MM.1S (cell line): ENCODE measurements at regions not wholly inside any gene's neighbourhood (a gene's known extent, or its start where the extent isn't known, plus 50 kb on each side); places are given as distances from the start of the nearest gene placed in this dataset.

ENCODE experiments used
- DNase-seq: peaks from one replicate; pipeline ENCODE4 v3.0.0-alpha.2; 2015
- H2AFZ ChIP-seq: fragments of 300-600 bp; sonication (generic); 2 replicates; pipeline ENCODE4 v1.6.0; 2016; ENCODE audit warnings: antibody characterized with exemption, low read length
- H3F3A ChIP-seq: fragments of 300-600 bp; sonication (generic); 2 replicates; pipeline ENCODE4 v1.6.1; 2016; ENCODE audit warnings: mild to moderate bottlenecking, antibody characterized with exemption, low read length, moderate library complexity, mixed read lengths; ENCODE audit not compliant: insufficient read depth
- H3K27ac ChIP-seq: fragments of 300-600 bp; sonication (generic); 2 replicates; pipeline ENCODE4 v1.5.1; 2016; ENCODE audit warnings: mild to moderate bottlenecking, low read length
- H3K27me3 ChIP-seq: fragments of 300-600 bp; sonication (generic); replicated peaks from 2 replicates; pipeline ENCODE4 v1.6.0; 2016; ENCODE audit warnings: low read length; ENCODE audit not compliant: insufficient read depth
- H3K36me3 ChIP-seq: fragments of 300-600 bp; sonication (generic); replicated peaks from 2 replicates; pipeline ENCODE4 v1.6.1; 2016; ENCODE audit warnings: mild to moderate bottlenecking, low read length, mixed read lengths; ENCODE audit not compliant: insufficient read depth
- H3K4me1 ChIP-seq: fragments of 300-600 bp; sonication (generic); 2 replicates; pipeline ENCODE4 v1.6.1; 2016; ENCODE audit warnings: low read length, mixed read lengths
- H3K4me2 ChIP-seq: fragments of 300-600 bp; sonication (generic); 2 replicates; pipeline ENCODE4 v1.6.0; 2016; ENCODE audit warnings: low read depth, low read length
- H3K4me3 ChIP-seq: fragments of 300-600 bp; sonication (generic); 2 replicates; pipeline ENCODE4 v1.5.1; 2016; ENCODE audit warnings: low read length, mixed read lengths
- H3K79me2 ChIP-seq: fragments of 300-600 bp; sonication (generic); 2 replicates; pipeline ENCODE4 v1.6.1; 2016; ENCODE audit warnings: mixed run types, low read length, mixed read lengths
- H3K9ac ChIP-seq: fragments of 300-600 bp; sonication (generic); 2 replicates; pipeline ENCODE4 v1.6.1; 2016; ENCODE audit warnings: low read length, mixed read lengths
- H3K9me2 ChIP-seq: fragments of 300-600 bp; sonication (generic); replicated peaks from 2 replicates; pipeline ENCODE4 v1.6.1; 2016; ENCODE audit warnings: mild to moderate bottlenecking, low read length, mixed read lengths; ENCODE audit not compliant: insufficient read depth
- H3K9me3 ChIP-seq: fragments of 300-600 bp; sonication (generic); replicated peaks from 2 replicates; pipeline ENCODE4 v1.6.1; 2016; ENCODE audit warnings: mild to moderate bottlenecking, low read length, mixed read lengths; ENCODE audit not compliant: insufficient read depth
- H4K20me1 ChIP-seq: fragments of 300-600 bp; sonication (generic); 2 replicates; pipeline ENCODE4 v1.6.1; 2016; ENCODE audit warnings: mild to moderate bottlenecking, low read length, moderate library complexity, mixed read lengths; ENCODE audit not compliant: insufficient read depth
- EZH2 ChIP-seq: fragments of 300-600 bp; sonication (generic); optimal IDR thresholded peaks from 2 replicates; pipeline ENCODE3; 2017; ENCODE audit warnings: low read depth, mild to moderate bottlenecking, antibody characterized with exemption, low read length, mixed read lengths
- EZH2phosphoT487 ChIP-seq: fragments of 300-600 bp; sonication (generic); IDR thresholded peaks from 2 replicates; pipeline ENCODE4 v1.6.1; 2018; ENCODE audit warnings: antibody characterized with exemption, low read length
- TF ChIP-seq, protein P1 (sequence below): fragments of 300-600 bp; sonication (generic); IDR thresholded peaks from 2 replicates; pipeline ENCODE4 v1.5.1; 2016; ENCODE audit warnings: antibody characterized with exemption, low read length, mixed read lengths

DNA sequence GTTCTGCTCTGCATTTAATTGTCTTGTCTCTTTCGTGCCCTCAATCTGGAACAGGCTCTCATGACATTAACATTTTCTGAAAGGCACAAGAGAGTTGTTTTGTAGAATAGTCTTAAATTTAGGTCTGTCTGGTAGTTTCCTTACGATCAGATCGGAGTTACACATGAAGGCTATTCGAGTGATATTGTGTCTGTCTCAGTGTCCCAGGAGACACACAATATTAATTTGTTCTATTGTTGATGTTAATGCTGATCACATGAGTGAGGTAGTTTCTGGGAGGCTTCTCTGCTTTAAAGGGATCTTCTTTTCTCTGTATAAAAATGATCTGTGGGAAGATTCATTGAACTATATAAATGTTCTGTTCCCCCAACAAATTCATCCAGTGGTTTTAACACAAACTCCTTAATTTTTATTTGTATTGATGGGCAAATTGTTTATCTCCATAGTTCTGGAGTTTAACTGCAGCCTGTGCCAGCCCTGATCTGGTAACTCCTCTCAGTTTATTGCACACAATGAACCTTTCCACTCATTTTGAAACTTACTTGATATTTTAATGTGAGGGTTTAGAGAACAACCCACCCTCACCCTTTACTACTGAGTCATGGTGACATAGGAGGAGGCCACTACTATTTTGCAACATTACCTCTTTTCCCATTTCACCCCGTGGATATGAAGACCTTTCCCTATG is 223.0 kb downstream of the CBLN4 start:
- Histone ChIP-seq H2AFZ (no peak overlapping the region), H3K4me2 (no peak overlapping the region), H3K27ac (no peak overlapping the region), H3K79me2 (no peaks in the 10 kb centered on the region), H3K9me3 (no peaks in the 10 kb centered on the region), H3K4me3 (no peak overlapping the region), H3K36me3 (no peaks in the 10 kb centered on the region), H3K9ac (no peak overlapping the region), H4K20me1 (no peaks in the 10 kb centered on the region), H3K27me3 (no peaks in the 10 kb centered on the region), H3K4me1 (no peaks in the 10 kb centered on the region), H3K9me2 (no peaks in the 10 kb centered on the region), H3F3A (no peaks in the 10 kb centered on the region)
- TF ChIP-seq EZH2 (no peak), EZH2phosphoT487 (no peak)
- TF ChIP-seq, protein P1, sequence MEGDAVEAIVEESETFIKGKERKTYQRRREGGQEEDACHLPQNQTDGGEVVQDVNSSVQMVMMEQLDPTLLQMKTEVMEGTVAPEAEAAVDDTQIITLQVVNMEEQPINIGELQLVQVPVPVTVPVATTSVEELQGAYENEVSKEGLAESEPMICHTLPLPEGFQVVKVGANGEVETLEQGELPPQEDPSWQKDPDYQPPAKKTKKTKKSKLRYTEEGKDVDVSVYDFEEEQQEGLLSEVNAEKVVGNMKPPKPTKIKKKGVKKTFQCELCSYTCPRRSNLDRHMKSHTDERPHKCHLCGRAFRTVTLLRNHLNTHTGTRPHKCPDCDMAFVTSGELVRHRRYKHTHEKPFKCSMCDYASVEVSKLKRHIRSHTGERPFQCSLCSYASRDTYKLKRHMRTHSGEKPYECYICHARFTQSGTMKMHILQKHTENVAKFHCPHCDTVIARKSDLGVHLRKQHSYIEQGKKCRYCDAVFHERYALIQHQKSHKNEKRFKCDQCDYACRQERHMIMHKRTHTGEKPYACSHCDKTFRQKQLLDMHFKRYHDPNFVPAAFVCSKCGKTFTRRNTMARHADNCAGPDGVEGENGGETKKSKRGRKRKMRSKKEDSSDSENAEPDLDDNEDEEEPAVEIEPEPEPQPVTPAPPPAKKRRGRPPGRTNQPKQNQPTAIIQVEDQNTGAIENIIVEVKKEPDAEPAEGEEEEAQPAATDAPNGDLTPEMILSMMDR: no peak
- no peak for DNase-seq

DNA sequence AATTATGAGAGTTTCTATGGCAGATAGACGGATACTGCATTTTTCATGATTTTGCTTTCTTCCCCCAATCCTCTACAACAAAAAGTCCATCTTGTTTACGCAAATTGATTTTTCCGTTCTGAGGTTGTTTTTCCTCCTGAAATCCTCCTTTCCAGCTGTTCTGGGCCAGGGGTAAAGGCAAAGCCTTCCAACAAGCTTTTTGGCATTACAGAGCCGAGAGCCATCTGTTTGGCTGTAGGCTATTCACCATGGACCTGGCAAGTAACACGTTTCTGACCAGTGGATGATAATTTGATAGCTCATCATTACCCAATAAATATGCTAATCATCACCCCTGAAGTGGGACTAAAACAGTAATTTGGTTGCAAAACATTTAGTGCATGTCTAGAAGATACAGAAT is 226.5 kb downstream of the CBLN4 start:
- no peaks in the 10 kb centered on the region for H3K36me3 ChIP-seq
- no peaks in the 10 kb centered on the region for H3K4me1 ChIP-seq
- no peaks in the 10 kb centered on the region for H3K9me2 ChIP-seq
- H3K27me3 ChIP-seq: no peaks in the 10 kb centered on the region
- H3K9ac ChIP-seq: no peak overlapping the region
- H3K27ac ChIP-seq: no peak overlapping the region
- no peaks in the 10 kb centered on the region for H4K20me1 ChIP-seq
- H3K9me3 ChIP-seq: no peaks in the 10 kb centered on the region
- no peaks in the 10 kb centered on the region for H3F3A ChIP-seq
- DNase-seq: no peak
- no peak overlapping the region for H2AFZ ChIP-seq
- H3K4me3 ChIP-seq: no peak overlapping the region
- no peaks in the 10 kb centered on the region for H3K79me2 ChIP-seq
- TF ChIP-seq, protein P1: no peak
- TF ChIP-seq EZH2phosphoT487 (no peak), EZH2 (no peak)
- H3K4me2 ChIP-seq: no peak overlapping the region

DNA sequence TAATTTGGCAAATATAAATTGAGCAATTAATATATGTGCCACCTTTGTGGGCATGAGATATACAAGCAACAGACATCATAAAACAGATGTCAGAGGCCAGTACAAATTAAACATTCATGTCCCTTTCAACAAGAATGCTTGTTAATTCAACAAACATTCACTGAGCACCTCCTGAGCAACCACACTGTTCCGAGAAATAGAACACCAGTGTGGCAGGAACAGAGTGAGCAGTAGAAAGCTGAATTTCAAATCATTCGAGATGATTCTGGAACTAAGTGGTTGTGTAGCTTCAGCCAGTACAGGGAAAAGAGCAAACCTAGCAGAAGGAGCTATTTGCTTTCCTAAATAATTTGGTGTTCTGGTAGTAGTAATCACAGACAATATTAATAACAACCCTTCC is 227.7 kb downstream of the CBLN4 start:
- no peaks in the 10 kb centered on the region for H4K20me1 ChIP-seq
- H3K4me1 ChIP-seq: no peaks in the 10 kb centered on the region
- no peaks in the 10 kb centered on the region for H3K36me3 ChIP-seq
- H2AFZ ChIP-seq: no peak overlapping the region
- no peak overlapping the region for H3K4me2 ChIP-seq
- DNase-seq: no peak
- H3K79me2 ChIP-seq: no peaks in the 10 kb centered on the region
- H3K9ac ChIP-seq: no peak overlapping the region
- TF ChIP-seq EZH2 (no peak), EZH2phosphoT487 (no peak)
- TF ChIP-seq, protein P1: no peak
- H3K9me3 ChIP-seq: no peaks in the 10 kb centered on the region
- no peak overlapping the region for H3K4me3 ChIP-seq
- H3K9me2 ChIP-seq: no peaks in the 10 kb centered on the region
- H3F3A ChIP-seq: no peaks in the 10 kb centered on the region
- no peaks in the 10 kb centered on the region for H3K27me3 ChIP-seq
- no peak overlapping the region for H3K27ac ChIP-seq
